ENCODE measurements at regions not wholly inside any gene's neighbourhood (a gene's known extent, or its start where the extent isn't known, plus 50 kb on each side); places are given as distances from the start of the nearest gene placed in this dataset.

- no peak for TF ChIP-seq GATA2 (CRISPR knock-in tag; IDR thresholded peaks at IDR 0.05)
- TF ChIP-seq GABPA (tag; conservative IDR thresholded peaks at IDR 0.05; ENCODE audit: low read depth): no peak
- no peak for TF ChIP-seq ZNF140 (CRISPR knock-in tag; IDR thresholded peaks at IDR 0.05)
- no peak for TF ChIP-seq BCL6 (CRISPR knock-in tag; IDR thresholded peaks at IDR 0.05)
- TF ChIP-seq NFE2 (IDR thresholded peaks at IDR 0.05; ENCODE audit: low read depth): no peak
- TF ChIP-seq NR2C1 (IDR thresholded peaks at IDR 0.05): no peak
- TF ChIP-seq NR2C1 (tag; IDR thresholded peaks at IDR 0.05): no peak
- no peak for TF ChIP-seq SETDB1 (IDR thresholded peaks at IDR 0.05; ENCODE audit: low read length)
- TF ChIP-seq NCOA2 (IDR thresholded peaks at IDR 0.05; ENCODE audit: partially characterized antibody in 2 of 2): no peak
These were observed 803.4 kb downstream of the TUSC7 start (continued) for GRCh38 chr3:117512975-117513374.

- no peaks in the 10 kb centered on the region for H3K9me1 ChIP-seq (ENCODE audit: control insufficient read depth, insufficient read depth, low read length)
- ATAC-seq (no peak), FAIRE-seq (no peak), DNase-seq (ENCODE audit: extremely low read depth in 1 of 4, low spot score in 3 of 4) (no peak)
- no peaks in the 10 kb centered on the region for H3K4me1 ChIP-seq (replicated peaks in 1 of 2; ENCODE audit: control insufficient read depth in 2 of 2, insufficient read depth in 2 of 2, low read length in 2 of 2)
- in situ Hi-C loops (cut with MboI): no loop called here
- H3K27ac ChIP-seq (ENCODE audit: extremely low read depth, low read depth, low read length): no peak overlapping the region
- ChIA-PET CTCF (ENCODE audit: low intra/inter-chr PET ratio) (no interaction called here), POLR2A (no interaction called here)
- no peak overlapping the region for H3K9ac ChIP-seq (ENCODE audit: insufficient read depth in 1 of 2, low read depth in 2 of 2, low read length in 2 of 2)
- H3K4me3 ChIP-seq: no peak overlapping the region
- no peaks in the 10 kb centered on the region for H3K36me3 ChIP-seq (ENCODE audit: control insufficient read depth, insufficient read depth, low read length)
- no peaks in the 10 kb centered on the region for H3K27me3 ChIP-seq (ENCODE audit: control insufficient read depth in 2 of 2, insufficient read depth in 2 of 2, low read length in 2 of 2)
- intact Hi-C loops (cut with micrococcal nuclease): no loop called here
- H3K9me3 ChIP-seq (replicated peaks; ENCODE audit: control insufficient read depth, insufficient read depth, low read depth, low read length): no peaks in the 10 kb centered on the region
- no peak overlapping the region for H2AFZ ChIP-seq (ENCODE audit: low read depth, low read length)
- 0% methylated on average over 2 of the region's 2 CpGs for WGBS (ENCODE audit: insufficient coverage, low coverage, missing lambda C conversion rate)
- no TSS peak for BruUV-seq (replicated peaks)
- no peak for TF ChIP-seq CC2D1A (IDR thresholded peaks at IDR 0.05)
- no peak for TF ChIP-seq ARHGAP35 (IDR thresholded peaks at IDR 0.05; ENCODE audit: partially characterized antibody)
- no peak for TF ChIP-seq TRIM28 (IDR thresholded peaks at IDR 0.05)
- TF ChIP-seq PML (IDR thresholded peaks at IDR 0.05; ENCODE audit: low read length): no peak
- no peak for TF ChIP-seq POLR2AphosphoS5 (IDR thresholded peaks at IDR 0.05; ENCODE audit: control insufficient read depth, insufficient read depth, low read depth, low read length)
- TF ChIP-seq HNRNPL (IDR thresholded peaks at IDR 0.05; ENCODE audit: low read depth, low read length): no peak
- TF ChIP-seq ZBTB7A (IDR thresholded peaks at IDR 0.05; ENCODE audit: borderline replicate concordance, control insufficient read depth, low read depth, low read length): no peak
- H3K4me2 ChIP-seq (ENCODE audit: insufficient read depth, low read length): no peak overlapping the region
- H4K20me1 ChIP-seq (replicated peaks; ENCODE audit: control insufficient read depth, insufficient read depth, low read length): no peaks in the 10 kb centered on the region
- no peaks in the 10 kb centered on the region for H3K79me2 ChIP-seq (ENCODE audit: control insufficient read depth, insufficient read depth, low read length)
These were observed 805.7 kb downstream of the TUSC7 start for GRCh38 chr3:117515309-117515708.

Measured in K562 (cell line).